ENCODE measurements at regions not wholly inside any gene's neighbourhood (a gene's known extent, or its start where the extent isn't known, plus 50 kb on each side); places are given as distances from the start of the nearest gene placed in this dataset.

DNA sequence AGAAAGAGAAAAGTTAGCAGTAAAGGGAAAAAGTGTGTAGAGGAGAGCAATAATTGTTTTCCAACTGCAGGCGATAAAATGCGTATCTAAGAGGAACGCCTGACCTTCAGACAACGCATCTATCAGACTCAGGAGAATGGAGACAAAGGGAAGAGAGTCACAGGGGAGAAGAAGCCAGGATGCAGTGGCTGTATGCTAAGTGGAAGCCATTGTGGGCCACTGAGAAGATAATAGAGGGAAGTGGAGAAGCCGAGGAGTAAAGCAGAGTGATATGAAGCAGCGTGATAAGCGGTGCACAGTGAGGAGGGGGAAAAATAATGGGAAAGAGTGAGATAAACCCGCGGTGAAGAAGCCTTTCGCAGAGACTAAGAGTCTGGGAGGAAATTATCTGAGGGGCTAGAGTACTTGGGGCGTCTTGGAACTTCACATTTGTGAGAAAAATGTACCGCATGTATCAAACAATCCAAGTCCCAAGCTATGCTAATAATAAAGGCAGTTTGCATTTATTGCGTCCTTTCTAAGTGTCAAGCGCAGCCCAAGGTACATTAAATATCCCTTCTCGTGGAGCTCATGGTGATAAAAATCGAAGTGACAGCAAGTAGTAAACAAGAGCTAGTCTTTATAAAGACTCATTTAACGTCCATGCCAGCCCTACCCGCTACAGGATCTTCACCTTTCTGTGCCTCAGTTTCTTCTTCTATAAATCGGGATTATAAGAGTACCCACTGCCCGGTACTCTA lies 259.8 kb upstream of the PROX1 start:
- H2BK20ac ChIP-seq (ENCODE audit: low read depth, low read length): no peak overlapping the region
- H2BK15ac ChIP-seq (ENCODE audit: low read depth, low read length): no peak overlapping the region
- H4K20me1 ChIP-seq (ENCODE audit: insufficient read depth, low read length): no peaks in the 10 kb centered on the region
- no peak overlapping the region for H4K8ac ChIP-seq (ENCODE audit: low read depth in 2 of 2, low read length in 2 of 2)
- no peak overlapping the region for H4K5ac ChIP-seq (ENCODE audit: low read depth, low read length)
- peaks cover 9% of the 10 kb centered on the region for H3K9me3 ChIP-seq (ENCODE audit: control insufficient read depth, insufficient read depth, low read length)
- H3K9ac ChIP-seq (ENCODE audit: low read depth, low read length): no peak overlapping the region
- H2AK9ac ChIP-seq (replicated peaks; ENCODE audit: low read depth, low read length, poor library complexity): no peak overlapping the region
- BruUV-seq (replicated peaks): no TSS peak
- dilution Hi-C loops (cut with HindIII; ENCODE audit: low sequenced_read_pairs, unreplicated experiment): no loop called here
- no peaks in the 10 kb centered on the region for H3K36me3 ChIP-seq (ENCODE audit: control insufficient read depth, insufficient read depth, low read length)
- 73% methylated on average over 8 of the region's 20 CpGs; no CpG with 5 or more reads in 1 of the 2 experiments for WGBS, 2 experiments (ENCODE audit: extremely low coverage in 2 of 2, insufficient read length in 1 of 2)
- ChIA-PET POLR2A (ENCODE audit: unreplicated experiment) (no interaction called here), CTCF (no interaction called here)
- H3K27me3 ChIP-seq (ENCODE audit: control insufficient read depth, insufficient read depth, low read length): no peaks in the 10 kb centered on the region
- H3K79me1 ChIP-seq (ENCODE audit: low read depth in 1 of 2, low read length in 2 of 2): no peaks in the 10 kb centered on the region
- no peak overlapping the region for H3K27ac ChIP-seq (ENCODE audit: insufficient read depth, low read length)
- ATAC-seq (ENCODE audit: low read depth) (no peak), DNase-seq (no peak)
- H2AFZ ChIP-seq (replicated peaks; ENCODE audit: low read length, poor library complexity): no peak overlapping the region
- intact Hi-C loops (cut with micrococcal nuclease): no loop called here
- H2BK5ac ChIP-seq (ENCODE audit: low read depth, low read length, poor library complexity, severe bottlenecking): no peak overlapping the region
- no peak overlapping the region for H3K4ac ChIP-seq (ENCODE audit: low read depth, low read length)
- no peaks in the 10 kb centered on the region for H3K9me1 ChIP-seq (ENCODE audit: insufficient read depth, low read length)
- no peak overlapping the region for H4K91ac ChIP-seq (ENCODE audit: insufficient read depth, low read depth, low read length)
- no peak overlapping the region for H3K56ac ChIP-seq (ENCODE audit: extremely low read depth, insufficient read depth, low read length)
- in situ Hi-C loops (cut with MboI; ENCODE audit: low sequenced_read_pairs): no loop called here
- no peak overlapping the region for H2AK5ac ChIP-seq (ENCODE audit: low read depth, low read length)
- H2BK120ac ChIP-seq (ENCODE audit: low read depth, low read length): no peak overlapping the region
- H3K4me3 ChIP-seq (ENCODE audit: insufficient read depth, low read depth, low read length): no peak overlapping the region
- no peak overlapping the region for H3K18ac ChIP-seq (ENCODE audit: low read depth, low read length)
- no peak overlapping the region for H3K23ac ChIP-seq (ENCODE audit: low read depth, low read length)
- no peak overlapping the region for H3K14ac ChIP-seq (replicated peaks; ENCODE audit: low read depth, low read length)
- TF ChIP-seq MAZ (IDR thresholded peaks at IDR 0.05; ENCODE audit: borderline replicate concordance, low read depth, low read length) (no peak), MAFK (IDR thresholded peaks at IDR 0.05; ENCODE audit: low read depth, low read length) (no peak), SMC3 (IDR thresholded peaks at IDR 0.05; ENCODE audit: low read depth, low read length) (no peak), CEBPB (IDR thresholded peaks at IDR 0.05; ENCODE audit: low read depth, low read length) (no peak), MXI1 (IDR thresholded peaks at IDR 0.05; ENCODE audit: borderline replicate concordance, low read depth, low read length) (no peak), NFE2L2 (IDR thresholded peaks at IDR 0.05; ENCODE audit: low read depth, low read length) (no peak), CHD1 (IDR thresholded peaks at IDR 0.05; ENCODE audit: low read depth, low read length) (no peak), RAD21 (IDR thresholded peaks at IDR 0.05; ENCODE audit: low read length) (no peak), USF2 (IDR thresholded peaks at IDR 0.05; ENCODE audit: low read depth, low read length) (no peak), RCOR1 (IDR thresholded peaks at IDR 0.05; ENCODE audit: insufficient replicate concordance, low read length) (no peak), RFX5 (IDR thresholded peaks at IDR 0.05; ENCODE audit: low read depth, low read length) (no peak), FOS (IDR thresholded peaks at IDR 0.05; ENCODE audit: low read depth, low read length) (no peak)
- TF ChIP-seq, protein P1, sequence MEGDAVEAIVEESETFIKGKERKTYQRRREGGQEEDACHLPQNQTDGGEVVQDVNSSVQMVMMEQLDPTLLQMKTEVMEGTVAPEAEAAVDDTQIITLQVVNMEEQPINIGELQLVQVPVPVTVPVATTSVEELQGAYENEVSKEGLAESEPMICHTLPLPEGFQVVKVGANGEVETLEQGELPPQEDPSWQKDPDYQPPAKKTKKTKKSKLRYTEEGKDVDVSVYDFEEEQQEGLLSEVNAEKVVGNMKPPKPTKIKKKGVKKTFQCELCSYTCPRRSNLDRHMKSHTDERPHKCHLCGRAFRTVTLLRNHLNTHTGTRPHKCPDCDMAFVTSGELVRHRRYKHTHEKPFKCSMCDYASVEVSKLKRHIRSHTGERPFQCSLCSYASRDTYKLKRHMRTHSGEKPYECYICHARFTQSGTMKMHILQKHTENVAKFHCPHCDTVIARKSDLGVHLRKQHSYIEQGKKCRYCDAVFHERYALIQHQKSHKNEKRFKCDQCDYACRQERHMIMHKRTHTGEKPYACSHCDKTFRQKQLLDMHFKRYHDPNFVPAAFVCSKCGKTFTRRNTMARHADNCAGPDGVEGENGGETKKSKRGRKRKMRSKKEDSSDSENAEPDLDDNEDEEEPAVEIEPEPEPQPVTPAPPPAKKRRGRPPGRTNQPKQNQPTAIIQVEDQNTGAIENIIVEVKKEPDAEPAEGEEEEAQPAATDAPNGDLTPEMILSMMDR (conservative IDR thresholded peaks at IDR 0.05; ENCODE audit: low read depth, low read length): no peak
- TF ChIP-seq, protein P2, sequence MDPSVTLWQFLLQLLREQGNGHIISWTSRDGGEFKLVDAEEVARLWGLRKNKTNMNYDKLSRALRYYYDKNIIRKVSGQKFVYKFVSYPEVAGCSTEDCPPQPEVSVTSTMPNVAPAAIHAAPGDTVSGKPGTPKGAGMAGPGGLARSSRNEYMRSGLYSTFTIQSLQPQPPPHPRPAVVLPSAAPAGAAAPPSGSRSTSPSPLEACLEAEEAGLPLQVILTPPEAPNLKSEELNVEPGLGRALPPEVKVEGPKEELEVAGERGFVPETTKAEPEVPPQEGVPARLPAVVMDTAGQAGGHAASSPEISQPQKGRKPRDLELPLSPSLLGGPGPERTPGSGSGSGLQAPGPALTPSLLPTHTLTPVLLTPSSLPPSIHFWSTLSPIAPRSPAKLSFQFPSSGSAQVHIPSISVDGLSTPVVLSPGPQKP (IDR thresholded peaks at IDR 0.05; ENCODE audit: borderline replicate concordance, low read depth, low read length): no peak
- H3K4me2 ChIP-seq (ENCODE audit: low read depth, low read length): no peak overlapping the region
- H3K4me1 ChIP-seq (ENCODE audit: control insufficient read depth, insufficient read depth, low read length): no peaks in the 10 kb centered on the region

Data from IMR-90 (cell line).